Tibial artery (tissue), 4 donors: ENCODE measurements at regions not wholly inside any gene's neighbourhood (a gene's known extent, or its start where the extent isn't known, plus 50 kb on each side); places are given as distances from the start of the nearest gene placed in this dataset.

Experiments used
- DNase-seq, 2 donors: peaks; one replicate each; pipeline ENCODE4 v3.0.0-alpha.2; 2019
- H3K27ac ChIP-seq, 2 donors: fragments of 200-600 bp; sonication (generic) in 1 of 2; 1 replicate in 1 of 2; 2 replicates in 1 of 2; pipeline ENCODE4 v1.5.1; 2018 to 2019; ENCODE audit warnings: mild to moderate bottlenecking in 1 of 2
- H3K27me3 ChIP-seq, 2 donors: fragments of 200-600 bp; sonication (generic) in 1 of 2; one replicate each; pipeline versions ENCODE4 v1.5.1 to v1.6.0; 2016 to 2019
- H3K36me3 ChIP-seq, 3 donors: fragments of 200-600 bp; sonication (generic) in 2 of 3; one replicate each; pipeline ENCODE4 v1.5.1; 2016 to 2019; ENCODE audit warnings: mild to moderate bottlenecking in 2 of 3
- H3K4me1 ChIP-seq, 4 donors: fragments of 200-600 bp; sonication (generic) in 2 of 4; 1 replicate in 3 of 4; 2 replicates in 1 of 4; pipeline ENCODE4 v1.5.1; 2016 to 2019
- H3K4me3 ChIP-seq, 2 donors: fragments of 200-600 bp; sonication (generic) in 1 of 2; 1 replicate in 1 of 2; 2 replicates in 1 of 2; pipeline ENCODE4 v1.5.1; 2018 to 2019; ENCODE audit warnings: mild to moderate bottlenecking in 2 of 2
- H3K9me3 ChIP-seq, 3 donors: fragments of 200-600 bp; sonication (generic) in 1 of 3; one replicate each; pipeline ENCODE4 v1.5.1; 2016 to 2019
- CTCF ChIP-seq, 2 experiments: fragments of 200-600 bp in 1 of 2; fragments of 450-650 bp in 1 of 2; IDR thresholded peaks; one replicate each; pipeline ENCODE4 v1.5.1; 2017 to 2019; ENCODE audit warnings: antibody characterized with exemption in 2 of 2, mild to moderate bottlenecking in 1 of 2, moderate library complexity in 1 of 2
- intact Hi-C: fragments of 100-400 bp; cut with DNase I; formaldehyde crosslinking; loops from one replicate; pipeline ENCODE4 v1.15.0; 2023; ENCODE audit warnings: low total_unique reads

DNA sequence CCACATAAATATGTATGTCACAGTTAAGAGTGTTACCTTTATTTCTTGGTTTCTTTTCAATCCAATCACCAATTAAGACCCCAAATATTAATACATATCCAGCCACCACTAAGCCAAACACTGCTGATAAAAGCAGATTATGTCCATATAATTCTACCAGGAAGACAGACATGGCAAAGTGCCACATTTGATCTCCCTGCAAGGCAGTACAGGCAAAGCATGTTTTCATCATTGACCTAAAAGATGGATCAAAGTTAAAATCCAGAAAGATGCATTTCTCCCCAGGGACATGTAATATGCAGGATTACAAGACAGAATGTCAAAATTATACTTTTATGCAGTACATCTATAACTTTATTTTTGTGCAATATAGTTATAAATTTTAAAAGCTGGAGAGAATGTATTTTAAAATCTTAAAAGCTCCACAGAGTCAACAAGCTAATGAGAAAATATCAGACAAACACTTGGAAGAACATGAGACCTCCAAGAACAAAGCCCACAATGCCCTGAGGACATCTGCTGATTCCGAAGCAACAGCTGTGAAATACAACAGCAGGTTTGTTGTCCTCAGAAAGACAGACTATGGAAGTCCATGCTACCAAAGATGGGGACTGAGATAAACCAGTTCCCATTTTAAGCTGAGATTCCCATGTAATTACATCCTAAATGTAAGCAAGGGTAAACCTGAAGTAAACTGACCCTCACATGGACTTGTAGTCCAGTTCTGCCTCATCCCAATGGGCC lies 54.5 kb upstream of the TOMM7 start:
- Histone ChIP-seq H3K27me3 (no peaks in the 10 kb centered on the region), H3K4me3 (no peak overlapping the region), H3K27ac (no peak overlapping the region), H3K36me3 (no peaks in the 10 kb centered on the region), H3K9me3 (no peaks in the 10 kb centered on the region), H3K4me1 (no peaks in the 10 kb centered on the region)
- intact Hi-C loops: no loop called here
- no peak for TF ChIP-seq CTCF (IDR thresholded peaks at IDR 0.05)
- DNase-seq: no peak

DNA sequence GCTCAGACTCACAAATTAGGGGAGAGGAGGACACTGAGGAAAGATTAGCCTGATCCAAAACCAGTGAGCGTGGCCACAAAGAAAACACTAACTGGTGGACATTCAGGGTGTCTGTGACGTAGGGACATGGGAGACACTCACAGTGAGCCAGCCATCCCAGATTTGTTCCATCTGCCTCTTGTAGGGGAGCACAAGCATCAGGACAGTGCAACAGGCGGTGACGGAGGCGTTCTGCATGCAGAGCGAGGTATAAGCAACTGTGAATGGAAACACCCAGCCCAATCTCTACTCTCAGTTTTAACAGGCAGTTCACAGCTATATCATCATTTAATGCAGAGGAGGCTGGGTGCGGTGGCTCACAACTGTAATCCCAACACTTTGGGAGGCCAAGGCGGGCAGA lies 52.8 kb upstream of the TOMM7 start:
- Histone ChIP-seq H3K4me1 (no peaks in the 10 kb centered on the region), H3K9me3 (no peaks in the 10 kb centered on the region), H3K4me3 (no peak overlapping the region), H3K36me3 (no peaks in the 10 kb centered on the region), H3K27ac (no peak overlapping the region), H3K27me3 (no peaks in the 10 kb centered on the region)
- intact Hi-C loops: no loop called here
- no peak for TF ChIP-seq CTCF (IDR thresholded peaks at IDR 0.05)
- DNase-seq: no peak

DNA sequence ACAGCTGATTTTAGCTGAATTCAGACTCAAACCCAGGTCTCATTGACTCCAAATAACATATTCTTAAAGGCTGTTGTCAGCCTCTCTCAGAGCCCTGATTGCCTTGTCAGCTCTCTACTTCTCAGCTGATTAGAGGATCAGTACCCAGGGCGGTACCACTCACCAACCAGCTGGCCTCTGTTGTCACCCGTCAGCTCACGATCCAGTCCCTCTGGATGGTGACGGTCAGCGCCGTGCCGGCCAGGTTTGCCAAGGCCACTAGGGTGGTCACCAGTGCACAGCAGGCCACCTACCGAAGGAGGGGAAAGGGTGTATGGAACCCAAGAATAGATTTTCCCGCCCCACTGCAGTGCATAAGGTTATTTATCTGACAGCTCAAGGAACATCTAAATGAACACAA lies 52.3 kb upstream of the TOMM7 start:
- intact Hi-C loops: no loop called here
- no peak for DNase-seq
- Histone ChIP-seq H3K4me1 (no peaks in the 10 kb centered on the region), H3K36me3 (no peaks in the 10 kb centered on the region), H3K9me3 (no peaks in the 10 kb centered on the region), H3K27me3 (no peaks in the 10 kb centered on the region), H3K27ac (no peak overlapping the region), H3K4me3 (no peak overlapping the region)
- no peak for TF ChIP-seq CTCF (IDR thresholded peaks at IDR 0.05)
